ENCODE measurements at regions not wholly inside any gene's neighbourhood (a gene's known extent, or its start where the extent isn't known, plus 50 kb on each side); places are given as distances from the start of the nearest gene placed in this dataset.
"Not testable (repeated sequence)": the region's sequence is repeated elsewhere in the genome, so short reads cannot be mapped to it uniquely, and the experiment has no call there.

GRCh38 chr16:21509437-21510086, 89.8 kb upstream of the METTL9 start:
- not testable (repeated sequence) for TF ChIP-seq CTCF (IDR thresholded peaks at IDR 0.05 in 2 of 3, conservative IDR thresholded peaks at IDR 0.05 in 1 of 3; ENCODE audit: control insufficient read depth in 2 of 3, extremely low read depth in 1 of 3, insufficient read depth in 1 of 3, low read depth in 3 of 3, low read length in 3 of 3); CBX5 (IDR thresholded peaks at IDR 0.05; ENCODE audit: low read depth); POLR2AphosphoS5 (IDR thresholded peaks at IDR 0.05; ENCODE audit: low read length); MTA3 (IDR thresholded peaks at IDR 0.05; ENCODE audit: borderline replicate concordance, low read length)

All from GM12878 (cell line).